GM20431 (cell line): ENCODE measurements at regions not wholly inside any gene's neighbourhood (a gene's known extent, or its start where the extent isn't known, plus 50 kb on each side); places are given as distances from the start of the nearest gene placed in this dataset.

Experiments
- in situ Hi-C: fragments of 300-500 bp; cut with MseI, MboI; formaldehyde crosslinking; loops from one replicate; pipeline ENCODE4 v1.15.0; 2020; ENCODE audit warnings: low sequenced_read_pairs; ENCODE audit not compliant: unreplicated experiment

GRCh38 chr3:135889443-135889842, 76.1 kb upstream of the PPP2R3A start:
- in situ Hi-C loops: no loop called here

- in situ Hi-C loops: loop anchor here (10.0 kb wide), 1 partner anchor 1286 kb away; no protein-coding TSS in a partner anchor
Measured at GRCh38 chr3:135891121-135891520, 74.4 kb upstream of the PPP2R3A start.

GRCh38 chr3:135895106-135895733, 70.3 kb upstream of the PPP2R3A start:
- in situ Hi-C loops: loop anchor here (10.0 kb wide), 1 partner anchor 1290 kb away; no protein-coding TSS in a partner anchor

GRCh38 chr3:135895734-135896121, 69.8 kb upstream of the PPP2R3A start:
- in situ Hi-C loops: loop anchor here (10.0 kb wide), 1 partner anchor 1291 kb away; no protein-coding TSS in a partner anchor

- in situ Hi-C loops: loop anchor here (10.0 kb wide), 1 partner anchor 1292 kb away; no protein-coding TSS in a partner anchor
Measured at GRCh38 chr3:135896613-135897012, 68.9 kb upstream of the PPP2R3A start.

GRCh38 chr3:135897715-135898114, 67.8 kb upstream of the PPP2R3A start:
- in situ Hi-C loops: loop anchor here (10.0 kb wide), 1 partner anchor 1293 kb away; no protein-coding TSS in a partner anchor

- in situ Hi-C loops: loop anchor here (10.0 kb wide), 1 partner anchor 1294 kb away; no protein-coding TSS in a partner anchor
Measured at GRCh38 chr3:135898774-135899173, 66.8 kb upstream of the PPP2R3A start.

- in situ Hi-C loops: no loop called here
Measured at GRCh38 chr3:135905058-135905724, 60.3 kb upstream of the PPP2R3A start.

- in situ Hi-C loops: no loop called here
Measured at GRCh38 chr3:135907422-135908165, 57.9 kb upstream of the PPP2R3A start.

GRCh38 chr3:135908225-135908624, 57.3 kb upstream of the PPP2R3A start:
- in situ Hi-C loops: no loop called here

GRCh38 chr3:135908737-135909136, 56.8 kb upstream of the PPP2R3A start:
- in situ Hi-C loops: no loop called here

- in situ Hi-C loops: no loop called here
Measured at GRCh38 chr3:135911110-135911509, 54.4 kb upstream of the PPP2R3A start.

- in situ Hi-C loops: no loop called here
Measured at GRCh38 chr3:135915206-135915605, 50.3 kb upstream of the PPP2R3A start.
